ENCODE measurements at regions not wholly inside any gene's neighbourhood (a gene's known extent, or its start where the extent isn't known, plus 50 kb on each side); places are given as distances from the start of the nearest gene placed in this dataset.
"Not testable (repeated sequence)": the region's sequence is repeated elsewhere in the genome, so short reads cannot be mapped to it uniquely, and the experiment has no call there.

DNA sequence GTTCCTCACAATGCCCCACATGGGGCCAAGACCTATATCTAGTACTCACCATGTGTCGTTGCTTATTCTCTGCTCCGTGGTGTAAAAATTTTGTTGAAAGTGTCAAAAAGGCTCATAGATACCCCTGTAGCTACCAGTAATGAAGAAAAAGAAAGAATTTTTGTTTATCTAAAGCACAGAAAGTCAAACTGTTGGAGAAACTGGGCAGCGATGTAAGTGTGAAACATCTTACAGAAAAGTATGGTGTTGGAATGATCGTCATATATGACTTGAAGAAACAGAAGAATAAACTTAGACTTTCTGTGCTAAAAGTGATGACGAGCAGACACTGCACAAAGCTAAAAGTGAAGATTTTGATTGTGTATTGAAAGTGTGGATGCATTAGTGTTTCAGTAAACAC lies 626.6 kb upstream of the GHITM start:
- DNase-seq (ENCODE audit: low read depth in 2 of 3, low spot score in 2 of 3), result no peak

DNA sequence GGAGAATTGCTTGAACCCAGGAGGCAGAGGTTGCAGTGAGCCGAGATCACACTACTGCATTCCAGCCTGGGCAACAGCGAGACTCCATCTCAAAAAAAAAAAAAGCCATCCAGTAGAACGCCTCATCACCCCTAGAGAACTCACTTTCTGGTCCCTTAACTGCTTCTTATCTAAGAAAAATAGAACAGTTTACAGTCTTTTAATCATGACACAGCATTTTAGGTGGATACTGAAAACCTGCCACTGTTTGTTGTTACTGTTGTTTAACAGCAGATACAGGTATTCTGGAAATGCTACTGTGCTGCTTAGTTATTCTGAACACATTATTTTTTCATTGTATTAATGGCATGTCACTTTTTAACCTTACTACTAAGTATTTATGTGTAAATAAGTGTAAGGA lies 624.3 kb upstream of the GHITM start:
- DNase-seq (ENCODE audit: low read depth in 2 of 3, low spot score in 2 of 3), result no peak

DNA sequence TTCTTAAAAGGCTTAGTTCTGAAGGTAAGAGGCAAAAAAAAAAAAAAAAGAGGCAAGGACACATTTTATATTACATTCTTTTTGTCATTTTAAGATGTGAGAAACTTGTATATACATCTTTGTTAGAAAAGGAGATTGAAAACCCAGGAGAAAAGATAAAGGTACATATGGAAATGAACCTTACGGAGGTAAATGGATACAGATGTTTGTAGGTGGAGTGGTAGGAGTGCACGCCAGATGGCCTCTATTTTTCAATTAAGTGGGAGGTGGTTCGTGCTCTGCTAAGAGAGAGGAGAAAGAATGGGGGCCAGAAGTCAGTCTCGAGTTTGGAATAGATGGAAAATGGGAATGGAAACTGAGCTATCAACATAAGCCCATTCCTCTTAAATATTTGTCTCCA lies 622.5 kb upstream of the GHITM start:
- no peak for DNase-seq (ENCODE audit: low read depth in 2 of 3, low spot score in 2 of 3)

DNA sequence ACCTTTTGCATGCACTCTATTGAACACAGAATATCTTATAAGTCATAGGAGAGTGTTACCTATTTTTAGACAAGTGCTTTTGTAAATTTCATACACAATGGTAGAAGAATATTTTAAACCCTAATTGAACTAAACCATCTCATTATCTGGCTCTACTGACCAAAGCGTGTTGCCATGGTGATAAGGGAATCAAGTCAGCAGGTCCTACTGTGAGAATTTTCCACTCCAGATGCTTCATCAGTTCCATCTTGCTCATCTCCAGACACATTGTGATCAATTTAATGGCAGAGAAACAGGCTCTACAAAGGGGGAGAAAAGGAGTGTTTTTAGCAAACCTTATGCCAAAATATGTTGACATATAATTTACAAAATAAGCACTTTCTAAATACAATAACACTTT lies 621.9 kb upstream of the GHITM start:
- no peak for DNase-seq (ENCODE audit: low read depth in 2 of 3, low spot score in 2 of 3)

DNA sequence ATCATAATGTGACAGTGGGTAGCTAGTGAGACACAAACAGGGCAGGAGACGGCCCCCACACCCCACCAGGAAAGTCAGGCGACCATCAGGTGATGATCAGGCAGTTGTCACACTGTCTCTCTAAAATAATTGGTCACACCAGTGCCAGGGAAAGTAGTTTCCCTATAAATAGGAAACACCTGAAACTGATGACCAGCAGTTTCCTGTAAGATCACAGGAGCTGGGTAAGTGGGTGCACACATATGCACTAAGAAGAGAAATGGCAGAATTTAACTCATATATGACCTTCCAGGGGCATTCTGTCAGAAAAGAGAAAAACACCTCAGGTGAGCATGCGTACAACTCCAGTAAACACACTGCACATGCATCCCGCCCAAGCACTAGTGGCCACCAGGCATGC lies 620.5 kb upstream of the GHITM start:
- no peak for DNase-seq (ENCODE audit: low read depth in 2 of 3, low spot score in 2 of 3)

DNA sequence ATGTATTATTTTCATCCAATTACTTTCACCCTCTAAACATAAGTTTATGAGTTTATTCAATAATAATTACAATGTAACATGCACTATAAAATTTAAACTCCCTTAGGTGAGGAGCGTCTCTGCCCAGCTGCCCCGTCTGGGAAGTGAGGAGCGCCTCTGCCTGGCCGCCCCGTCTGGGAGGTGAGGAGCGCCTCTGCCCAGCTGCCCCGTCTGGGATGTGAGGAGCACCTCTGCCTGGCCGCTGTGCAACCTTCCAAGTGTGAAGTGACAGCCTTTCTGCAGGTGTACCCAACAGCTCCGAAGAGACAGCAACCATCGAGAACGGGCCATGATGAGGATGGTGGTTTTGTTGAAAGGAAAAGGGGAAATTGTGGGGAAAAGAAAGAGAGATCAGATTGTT lies 618.9 kb upstream of the GHITM start:
- DNase-seq (ENCODE audit: low read depth in 2 of 3, low spot score in 2 of 3), result not testable (repeated sequence)

DNA sequence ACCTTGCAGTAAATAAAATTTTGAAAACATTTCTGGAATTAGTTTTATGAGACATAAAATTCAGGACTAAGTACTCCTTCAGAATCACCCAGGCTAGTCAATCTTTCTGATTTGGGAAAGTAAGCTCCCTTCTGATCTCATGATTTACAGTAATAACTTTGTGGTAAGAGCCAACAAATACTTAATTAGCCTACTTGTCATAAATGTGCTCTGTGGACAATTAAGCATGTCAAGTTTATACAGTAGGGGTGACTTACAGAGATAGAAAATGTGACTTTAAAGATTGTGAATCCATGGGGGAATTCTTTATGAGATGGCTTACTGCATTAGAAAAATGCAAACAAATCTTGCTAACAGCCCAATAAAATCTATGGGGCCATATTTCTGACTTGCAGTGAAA lies 616.9 kb upstream of the GHITM start:
- no peak for DNase-seq (ENCODE audit: low read depth in 2 of 3, low spot score in 2 of 3)

DNA sequence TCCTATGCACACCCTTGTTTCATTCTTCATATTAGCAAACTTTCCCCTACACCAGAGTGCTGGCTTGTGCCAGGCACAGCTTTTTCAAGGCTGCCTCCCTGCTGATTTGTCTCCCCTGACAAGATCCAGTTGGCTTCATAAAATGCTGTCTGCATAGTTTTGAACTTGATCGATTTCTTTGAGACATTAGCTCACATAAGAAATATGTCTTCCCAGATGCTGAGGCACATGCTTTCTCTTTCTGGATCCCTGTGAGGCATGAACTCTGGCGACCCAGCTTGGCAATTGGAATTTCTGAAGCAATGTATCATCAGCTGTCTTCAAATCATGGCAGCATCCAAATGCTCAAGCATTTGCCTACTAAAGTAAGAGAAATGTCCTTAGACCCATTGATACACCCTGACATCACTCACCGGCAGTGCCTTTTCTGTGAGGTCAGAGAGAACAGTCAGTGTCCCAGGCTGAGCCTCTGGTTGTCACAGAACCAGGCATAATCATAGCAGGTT lies 616.4 kb upstream of the GHITM start:
- DNase-seq (ENCODE audit: low read depth in 2 of 3, low spot score in 2 of 3), result no peak

DNA sequence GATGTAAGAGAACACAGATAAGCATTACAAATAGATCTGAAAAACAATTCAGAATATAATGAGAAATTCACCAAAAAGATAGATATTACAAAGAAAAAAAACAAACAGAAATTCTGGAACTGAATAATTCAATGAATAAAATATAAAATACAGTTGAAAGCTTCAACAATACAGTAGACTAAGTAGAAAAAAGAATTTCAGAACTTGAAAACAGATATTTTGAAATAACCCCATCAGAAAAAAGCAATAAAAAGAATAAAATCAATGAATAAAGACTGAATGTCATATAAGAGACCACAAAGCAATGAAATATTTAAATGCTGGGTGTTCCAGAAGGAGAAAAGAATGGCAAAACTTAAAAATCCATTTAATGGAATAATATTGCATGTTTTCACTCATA lies 611.4 kb upstream of the GHITM start:
- no peak for DNase-seq (ENCODE audit: low read depth in 2 of 3, low spot score in 2 of 3)

DNA sequence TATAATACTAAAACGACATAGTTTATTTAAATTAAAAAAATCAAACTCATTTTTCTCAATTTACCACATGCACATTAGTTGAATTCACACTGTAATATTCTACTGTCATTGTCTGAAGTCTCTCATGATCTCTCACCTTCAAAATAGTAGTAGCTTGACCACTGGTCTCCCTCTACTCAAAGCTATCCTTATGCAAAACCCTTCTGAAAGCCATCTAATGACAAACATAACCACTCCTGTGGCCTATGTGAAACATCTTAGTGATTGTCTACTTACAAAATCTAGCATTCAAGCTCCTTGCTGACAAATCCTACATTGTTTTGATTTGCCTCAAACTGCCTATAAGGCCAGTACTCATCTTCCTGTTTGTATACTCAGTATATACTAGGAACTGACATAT lies 606.0 kb upstream of the GHITM start:
- no peak for DNase-seq (ENCODE audit: low read depth in 2 of 3, low spot score in 2 of 3)

DNA sequence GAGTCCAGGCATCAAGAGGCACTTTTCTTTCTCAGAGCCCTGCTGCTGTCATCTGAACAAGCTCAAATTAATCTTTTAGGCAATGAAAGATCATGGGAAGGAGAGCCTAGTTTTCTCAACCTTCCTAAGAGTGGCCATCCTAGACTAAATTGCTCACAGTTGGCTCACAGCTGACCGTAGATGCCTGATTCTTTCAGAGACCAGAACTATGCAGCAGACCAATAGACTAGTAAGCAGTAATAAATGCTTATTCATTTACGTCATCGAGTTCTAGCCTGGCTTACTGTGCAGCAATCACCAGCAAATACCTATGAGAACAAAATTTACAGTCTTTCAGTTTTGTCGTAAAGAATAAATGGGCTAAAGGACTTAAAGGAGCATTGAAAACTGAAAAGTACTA lies 602.9 kb upstream of the GHITM start:
- no peak for DNase-seq (ENCODE audit: low read depth in 2 of 3, low spot score in 2 of 3)

DNA sequence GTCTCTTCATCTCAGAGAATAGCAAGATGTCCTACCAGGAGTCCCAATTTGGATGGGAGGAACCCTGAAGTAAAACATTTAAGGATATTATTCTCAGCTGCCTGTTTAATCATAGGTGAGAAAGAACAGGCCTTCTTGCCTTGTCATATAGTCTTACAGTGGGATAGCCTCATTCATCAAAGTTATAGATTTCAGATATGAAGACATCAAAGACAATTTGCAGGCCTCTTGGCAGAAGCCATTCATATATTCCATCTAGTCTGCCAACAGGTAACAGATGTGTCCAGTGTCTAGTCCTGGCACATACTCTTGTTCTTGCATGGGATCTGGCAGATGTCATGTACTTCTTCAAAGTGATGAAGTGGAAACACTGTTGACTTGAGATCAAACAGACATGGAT lies 601.3 kb upstream of the GHITM start:
- DNase-seq (ENCODE audit: low read depth in 2 of 3, low spot score in 2 of 3), result no peak

DNA sequence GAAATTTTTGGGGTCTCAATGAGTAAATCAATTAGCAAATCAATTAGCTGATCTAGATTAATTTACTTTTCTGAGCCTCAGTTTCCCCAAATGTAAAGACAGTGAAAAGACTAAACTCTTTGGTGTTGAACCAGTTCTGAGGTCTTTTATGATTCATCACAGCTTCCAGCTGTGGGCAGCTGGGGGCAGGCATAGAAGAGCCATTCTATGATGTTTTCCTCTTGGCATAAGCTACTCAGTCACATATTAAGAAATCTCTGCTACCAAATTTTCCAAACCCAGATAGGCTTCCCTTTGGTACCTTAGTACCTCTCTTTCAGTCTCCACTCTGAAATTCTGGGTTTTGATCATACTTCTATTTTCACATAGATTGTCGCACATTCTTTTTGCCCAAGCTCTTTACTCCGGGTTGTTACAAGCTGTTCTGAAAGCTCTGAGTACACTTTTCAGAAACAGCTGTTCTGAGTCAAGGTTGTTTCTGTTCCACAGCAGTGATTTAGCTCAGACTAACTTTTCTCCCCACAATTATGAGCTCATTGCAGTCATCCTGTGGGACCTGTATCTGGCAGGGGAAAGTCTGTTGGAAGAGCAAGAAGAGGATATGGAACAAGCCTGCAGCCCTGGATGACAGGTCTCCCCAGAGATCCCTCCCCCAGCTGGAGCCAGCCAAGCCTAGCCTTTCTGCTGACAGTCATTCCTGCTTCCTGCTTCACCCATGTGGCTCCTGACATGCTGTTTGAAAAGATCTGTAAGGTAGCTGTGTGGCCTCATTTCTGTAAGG lies 599.6 kb upstream of the GHITM start:
- no peak for DNase-seq (ENCODE audit: low read depth in 2 of 3, low spot score in 2 of 3)

DNA sequence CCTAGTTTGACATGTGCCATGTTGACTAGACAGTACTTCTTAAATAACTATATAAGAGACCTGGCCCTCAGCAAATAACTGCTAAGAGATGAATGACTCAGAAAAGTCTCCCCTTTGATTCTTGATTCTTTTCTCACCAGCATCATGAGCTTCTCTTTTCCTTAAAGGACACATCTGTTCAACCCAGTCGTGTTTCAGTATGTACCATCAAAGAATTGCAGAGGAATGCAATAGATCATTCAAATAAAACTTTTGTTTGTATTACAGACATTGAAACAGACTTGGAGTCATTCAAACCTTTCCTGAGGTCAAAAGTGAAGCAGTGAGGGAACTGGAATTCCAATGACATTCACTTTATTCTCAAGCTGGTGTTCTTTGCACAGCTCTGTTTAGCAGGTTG lies 598.3 kb upstream of the GHITM start:
- no peak for DNase-seq (ENCODE audit: low read depth in 2 of 3, low spot score in 2 of 3)

DNA sequence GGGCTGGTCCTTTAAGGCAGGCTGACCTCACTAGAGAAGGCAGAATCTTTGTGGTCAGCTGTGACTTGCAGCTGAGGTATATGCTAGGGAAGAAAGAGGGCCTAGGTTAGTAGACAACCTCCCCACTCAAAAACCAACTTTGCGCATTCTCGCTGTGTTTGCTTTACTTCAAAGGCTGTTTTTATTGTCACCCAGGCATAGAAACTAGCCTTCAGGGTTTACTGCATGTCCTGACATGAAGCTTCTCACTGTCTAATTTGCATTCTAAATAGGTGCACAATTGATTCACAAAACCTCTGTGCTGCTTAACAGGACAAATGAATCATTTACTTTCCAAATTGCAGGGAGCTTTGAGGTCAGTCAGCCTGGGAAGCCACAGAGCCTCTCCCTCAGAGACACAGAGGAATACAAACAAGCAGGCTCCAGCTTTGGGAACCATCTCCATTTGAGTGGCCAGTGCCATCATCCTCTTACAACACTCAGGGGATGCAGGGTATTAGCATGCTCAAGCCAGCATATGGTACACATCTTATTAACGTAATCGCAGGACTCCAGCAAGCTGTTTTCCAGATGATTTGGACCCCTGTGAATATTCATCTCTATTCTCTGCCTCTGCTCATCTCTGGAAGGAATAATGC lies 596.4 kb upstream of the GHITM start:
- DNase-seq (ENCODE audit: low read depth in 2 of 3, low spot score in 2 of 3), result no peak

DNA sequence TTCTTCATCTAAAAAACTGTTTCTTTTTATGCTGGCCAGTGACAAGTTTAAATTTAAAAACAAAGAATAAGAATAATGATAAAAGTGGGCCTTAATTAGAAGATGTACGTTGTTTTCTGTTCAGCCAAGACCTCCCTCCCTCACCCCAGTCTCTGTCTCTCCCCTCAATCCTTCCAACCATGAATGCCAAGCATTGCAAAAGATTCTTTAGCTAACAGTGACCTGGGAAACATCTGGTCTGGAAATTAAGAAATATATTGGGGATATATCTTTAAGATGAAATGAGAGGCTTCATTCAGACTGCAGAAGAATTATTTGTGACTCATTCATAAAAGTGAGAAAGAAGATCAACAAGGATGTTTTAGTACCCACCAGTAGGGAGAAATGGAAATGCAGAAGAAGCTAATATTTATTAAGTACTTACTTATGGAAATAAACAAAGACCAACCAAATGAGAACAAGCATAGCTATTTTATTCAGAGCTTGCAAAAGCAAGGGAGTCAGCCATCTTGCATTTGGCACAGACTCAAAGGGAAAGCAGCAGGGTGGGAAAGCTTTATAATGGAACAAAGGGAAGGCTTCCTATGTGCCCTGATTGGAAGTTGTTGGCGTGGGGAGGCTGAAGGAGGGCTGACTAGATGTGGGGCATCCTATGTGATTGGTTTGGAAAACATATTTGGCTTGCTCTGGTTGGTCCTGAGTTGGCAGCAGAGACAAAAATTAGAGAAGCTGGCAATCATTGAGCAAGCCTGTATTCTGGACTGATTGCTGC lies 595.4 kb upstream of the GHITM start:
- no peak for DNase-seq (ENCODE audit: low read depth in 2 of 3, low spot score in 2 of 3)

DNA sequence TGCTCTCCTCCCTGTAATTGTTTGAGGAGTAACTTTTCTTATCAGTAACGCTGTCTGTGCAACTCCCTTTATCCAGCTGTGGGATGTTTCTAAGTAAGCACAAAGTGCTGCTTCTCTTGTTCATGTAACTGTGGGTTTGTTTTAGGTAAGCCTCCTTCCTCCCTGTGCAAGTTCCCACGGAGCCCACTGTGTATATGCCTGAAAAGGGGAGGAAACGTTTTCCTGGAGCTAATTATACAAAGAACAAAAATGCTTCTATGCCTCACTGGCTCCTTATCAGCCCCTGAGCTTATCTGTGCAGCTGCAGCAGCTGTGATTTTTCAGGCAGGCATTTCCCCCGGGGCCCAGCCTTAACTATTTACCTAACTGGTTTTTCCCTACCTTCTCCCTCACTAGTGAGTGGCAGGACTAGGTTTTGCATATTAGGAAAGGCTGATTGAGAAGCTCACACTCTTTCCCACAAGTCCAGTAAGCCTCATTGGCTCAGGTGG lies 593.4 kb upstream of the GHITM start:
- DNase-seq (ENCODE audit: low read depth in 2 of 3, low spot score in 2 of 3), result no peak

DNA sequence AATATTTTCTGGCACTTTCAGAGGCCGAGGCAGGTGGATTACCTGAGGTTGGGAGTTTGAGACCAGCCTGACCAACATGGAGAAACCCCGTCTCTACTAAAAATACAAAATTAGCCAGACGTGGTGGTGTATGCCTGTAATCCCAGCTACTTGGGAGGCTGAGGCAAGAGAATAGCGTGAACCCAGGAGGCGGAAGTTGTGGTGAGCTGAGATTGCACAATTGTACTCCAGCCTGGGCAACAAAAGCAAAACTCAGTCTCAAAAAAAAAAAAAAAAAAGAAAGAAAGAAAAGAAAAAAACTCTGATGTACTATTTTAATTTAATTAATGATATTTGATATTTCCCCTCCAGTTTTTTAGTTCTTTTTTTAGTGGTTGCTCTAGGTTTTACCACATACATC lies 588.1 kb upstream of the GHITM start:
- not testable (repeated sequence) for DNase-seq (ENCODE audit: low read depth in 2 of 3, low spot score in 2 of 3)

DNA sequence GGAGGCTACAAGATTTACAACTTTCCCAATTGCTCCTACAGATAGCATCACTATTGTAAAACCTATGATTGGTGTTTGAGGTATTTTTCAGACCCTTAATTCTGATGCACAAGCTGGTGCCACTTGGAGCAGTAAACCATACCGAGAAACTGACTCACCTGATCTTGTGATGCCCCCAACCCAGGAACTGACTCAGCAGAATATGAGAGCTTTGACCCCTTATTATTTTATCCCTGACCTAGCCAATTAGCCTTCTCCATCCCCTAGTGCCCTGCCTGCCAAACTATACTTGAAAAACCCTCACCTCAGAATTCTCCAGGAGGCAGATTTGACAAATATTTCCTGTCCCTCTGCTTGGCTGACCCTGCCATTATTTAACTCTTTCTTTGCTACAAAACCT lies 585.9 kb upstream of the GHITM start:
- no peak for DNase-seq (ENCODE audit: low read depth in 2 of 3, low spot score in 2 of 3)

DNA sequence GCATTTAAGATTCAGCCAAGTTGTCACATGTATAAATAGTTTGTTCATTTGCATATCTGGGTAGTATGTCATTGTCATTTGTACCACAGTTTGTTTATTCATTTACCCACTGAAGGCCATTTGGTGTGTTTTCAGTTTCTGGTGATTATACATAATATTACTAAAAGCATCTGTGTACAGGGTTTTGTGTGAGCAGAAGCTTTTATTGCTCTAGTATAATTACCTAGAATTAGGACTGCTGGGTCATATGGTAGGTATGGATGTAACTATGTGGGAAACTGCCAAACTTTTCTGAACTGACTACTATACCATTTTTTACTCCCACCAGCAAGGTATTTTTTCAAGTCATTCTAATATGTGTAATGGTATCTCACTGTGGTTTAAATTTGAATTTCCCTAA lies 584.0 kb upstream of the GHITM start:
- DNase-seq (ENCODE audit: low read depth in 2 of 3, low spot score in 2 of 3), result no peak

DNA sequence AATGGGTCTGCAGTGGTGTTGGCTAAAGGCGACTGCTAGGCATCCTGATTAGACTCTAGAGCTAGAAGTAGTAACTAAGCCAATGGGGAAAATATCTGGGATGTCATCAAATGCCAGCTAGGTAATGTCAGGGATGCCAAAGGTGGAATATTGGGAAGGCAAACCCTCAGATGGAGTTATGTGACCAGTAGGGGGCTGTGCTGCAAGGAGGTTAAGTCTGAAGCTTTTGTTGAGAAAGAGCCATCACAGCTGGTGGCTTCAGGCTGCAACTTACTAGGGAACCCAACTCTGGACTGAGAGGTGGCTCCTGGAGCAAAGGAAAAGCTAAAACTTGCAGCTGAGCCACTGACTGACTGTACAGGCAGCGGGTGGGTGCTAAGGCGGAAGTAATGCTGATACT lies 576.9 kb upstream of the GHITM start:
- DNase-seq (ENCODE audit: low read depth in 2 of 3, low spot score in 2 of 3), result no peak

Measured in activated CD8-positive, alpha-beta memory T cell treated with anti-CD3 and anti-CD28 coated beads for 48 hours (primary cell).